Fibroblast of mammary gland (primary cell): ENCODE measurements at regions not wholly inside any gene's neighbourhood (a gene's known extent, or its start where the extent isn't known, plus 50 kb on each side); places are given as distances from the start of the nearest gene placed in this dataset.

Experiments used
- DNase-seq: peaks from one replicate; pipeline ENCODE4 v3.0.0-alpha.2; 2010; ENCODE audit warnings: low read depth
- H3K4me3 ChIP-seq: 2 replicates; pipeline ENCODE4 v1.5.1; 2011; ENCODE audit warnings: low read depth, mild to moderate bottlenecking, low read length, moderate library complexity; ENCODE audit not compliant: control insufficient read depth
- TF ChIP-seq, protein P1 (sequence below): conservative IDR thresholded peaks from 2 replicates; pipeline ENCODE4 v1.5.1; 2011; ENCODE audit warnings: low read depth, low read length, inconsistent platforms; ENCODE audit not compliant: control insufficient read depth, insufficient read depth

DNA sequence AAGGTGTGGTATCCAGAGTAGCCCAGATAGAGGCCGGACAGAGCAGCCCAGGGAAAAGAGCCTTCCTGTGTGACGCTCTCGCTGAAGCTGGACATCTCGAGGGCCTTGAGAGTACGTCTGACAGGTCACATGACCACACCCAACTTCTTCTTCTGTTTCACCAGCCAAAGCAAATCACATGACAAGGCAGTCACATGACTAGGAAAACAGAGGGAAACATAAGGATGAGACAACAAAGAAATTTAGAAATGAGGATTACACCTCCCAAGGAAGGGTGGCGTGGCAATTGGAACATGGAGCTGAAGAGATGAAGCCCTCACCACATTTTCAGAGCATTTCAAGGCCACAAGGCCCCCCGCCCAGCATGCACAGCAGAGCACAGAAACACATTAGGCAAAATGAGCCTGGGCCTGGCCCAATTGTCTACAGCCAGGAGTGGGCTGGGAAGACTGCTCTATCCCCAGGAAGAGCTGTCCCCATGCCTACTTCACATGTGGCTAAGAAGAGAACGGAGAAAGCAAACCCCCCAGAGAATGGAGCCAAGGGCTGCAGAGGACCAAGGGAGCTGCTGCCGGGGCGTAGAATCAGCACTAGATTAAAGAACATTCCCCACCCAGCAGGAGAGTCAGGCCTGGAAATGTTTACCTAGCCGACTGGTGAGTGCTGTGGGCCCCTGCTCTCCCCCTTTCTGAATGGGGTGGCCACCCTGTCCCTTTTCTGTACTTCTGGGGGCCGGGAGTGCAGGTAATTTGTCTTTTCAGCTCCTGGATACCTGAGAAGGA lies 305.1 kb downstream of the NPHP4 start:
- no peak overlapping the region for H3K4me3 ChIP-seq
- no peak for DNase-seq
- TF ChIP-seq, protein P1, sequence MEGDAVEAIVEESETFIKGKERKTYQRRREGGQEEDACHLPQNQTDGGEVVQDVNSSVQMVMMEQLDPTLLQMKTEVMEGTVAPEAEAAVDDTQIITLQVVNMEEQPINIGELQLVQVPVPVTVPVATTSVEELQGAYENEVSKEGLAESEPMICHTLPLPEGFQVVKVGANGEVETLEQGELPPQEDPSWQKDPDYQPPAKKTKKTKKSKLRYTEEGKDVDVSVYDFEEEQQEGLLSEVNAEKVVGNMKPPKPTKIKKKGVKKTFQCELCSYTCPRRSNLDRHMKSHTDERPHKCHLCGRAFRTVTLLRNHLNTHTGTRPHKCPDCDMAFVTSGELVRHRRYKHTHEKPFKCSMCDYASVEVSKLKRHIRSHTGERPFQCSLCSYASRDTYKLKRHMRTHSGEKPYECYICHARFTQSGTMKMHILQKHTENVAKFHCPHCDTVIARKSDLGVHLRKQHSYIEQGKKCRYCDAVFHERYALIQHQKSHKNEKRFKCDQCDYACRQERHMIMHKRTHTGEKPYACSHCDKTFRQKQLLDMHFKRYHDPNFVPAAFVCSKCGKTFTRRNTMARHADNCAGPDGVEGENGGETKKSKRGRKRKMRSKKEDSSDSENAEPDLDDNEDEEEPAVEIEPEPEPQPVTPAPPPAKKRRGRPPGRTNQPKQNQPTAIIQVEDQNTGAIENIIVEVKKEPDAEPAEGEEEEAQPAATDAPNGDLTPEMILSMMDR, result no peak

DNA sequence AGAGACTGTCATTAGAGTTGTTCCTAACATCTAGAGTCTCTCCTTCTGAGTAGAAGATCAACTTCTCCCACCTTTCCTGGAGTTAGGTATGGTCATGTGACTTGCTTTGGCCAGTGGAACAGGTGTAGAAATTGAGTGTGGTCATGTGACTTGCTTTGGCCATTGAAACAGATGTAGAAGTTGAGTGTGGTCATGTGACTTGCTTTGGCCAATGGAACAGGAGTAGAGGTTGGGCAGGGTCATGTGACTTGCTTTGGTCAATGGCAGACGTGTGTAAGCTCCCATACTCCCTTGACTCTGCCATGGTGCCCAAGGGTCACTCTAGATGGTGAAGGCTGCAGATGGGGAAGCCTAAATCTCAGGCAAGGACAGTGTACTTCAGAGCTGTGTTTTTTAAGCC lies 306.0 kb downstream of the NPHP4 start:
- no peak for DNase-seq
- no peak overlapping the region for H3K4me3 ChIP-seq
- TF ChIP-seq, protein P1, result no peak

DNA sequence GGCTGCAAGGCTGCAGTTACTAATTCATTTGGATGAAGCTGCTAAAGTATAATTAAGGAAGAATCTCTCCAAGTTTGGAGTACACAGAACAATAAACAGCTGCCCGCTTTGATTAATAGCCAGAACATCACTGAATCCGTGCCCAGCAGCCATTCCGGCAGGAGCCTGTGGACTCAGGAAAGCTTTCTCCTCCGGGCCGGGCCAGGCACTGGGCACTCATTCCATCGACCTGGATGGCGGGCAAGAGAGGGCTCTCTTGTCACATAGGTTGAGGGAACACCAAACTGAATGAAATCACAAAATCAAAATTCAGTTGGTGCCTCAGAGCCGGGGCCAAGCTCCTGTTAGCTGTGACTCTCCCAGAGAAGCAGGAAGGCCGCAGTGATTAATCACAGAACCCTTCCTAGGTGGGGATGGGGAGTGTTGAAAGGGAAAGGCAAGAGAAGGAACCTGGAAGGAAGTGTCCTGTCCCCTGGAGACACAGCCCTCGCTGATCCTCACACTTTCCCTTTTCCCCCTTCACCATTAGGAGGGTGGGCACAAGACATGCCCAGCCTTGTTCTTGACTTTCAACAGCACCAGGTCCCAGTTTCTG lies 306.7 kb downstream of the NPHP4 start:
- no peak overlapping the region for H3K4me3 ChIP-seq
- TF ChIP-seq, protein P1, result no peak
- no peak for DNase-seq

DNA sequence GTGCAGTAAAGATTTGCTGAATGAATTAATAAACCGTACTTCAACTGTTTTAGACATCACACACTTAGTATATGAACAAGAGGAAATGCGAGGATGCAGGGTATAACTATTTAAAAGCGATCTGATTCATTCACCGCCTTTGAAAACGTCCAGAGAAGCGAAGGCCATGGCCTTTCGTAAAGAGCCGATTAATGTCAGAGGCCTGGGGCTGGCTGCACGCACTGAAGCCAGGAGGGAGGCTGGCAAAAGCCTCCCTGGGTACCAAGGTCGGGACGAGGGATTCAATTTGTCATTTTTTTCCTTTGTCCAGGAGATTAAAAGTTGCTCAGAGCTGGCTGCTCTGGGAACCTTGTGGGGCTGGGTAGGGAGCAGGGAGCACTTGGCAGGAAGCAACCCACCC lies 307.4 kb downstream of the NPHP4 start:
- TF ChIP-seq, protein P1, result no peak
- H3K4me3 ChIP-seq, result no peak overlapping the region
- no peak for DNase-seq

DNA sequence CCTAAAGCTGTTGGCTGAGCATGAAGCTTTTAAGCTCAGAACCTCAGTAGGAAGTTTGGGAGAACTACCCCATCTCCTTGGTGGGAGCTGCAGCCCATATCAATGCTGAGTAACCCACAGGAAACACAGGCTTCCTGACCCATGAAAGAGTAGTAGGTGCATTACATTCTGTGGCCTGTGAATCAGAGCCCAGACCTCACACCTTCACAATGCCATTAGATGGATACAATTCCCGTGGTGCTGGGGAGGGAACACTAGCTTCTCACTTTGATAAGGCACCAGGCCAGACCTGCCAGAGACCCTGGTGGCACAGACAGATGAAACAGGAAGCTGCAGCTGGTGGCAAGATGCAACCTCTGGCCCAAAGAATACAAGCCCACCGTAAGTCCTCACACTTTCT lies 308.8 kb downstream of the NPHP4 start:
- TF ChIP-seq, protein P1, result no peak
- no peak overlapping the region for H3K4me3 ChIP-seq
- no peak for DNase-seq

DNA sequence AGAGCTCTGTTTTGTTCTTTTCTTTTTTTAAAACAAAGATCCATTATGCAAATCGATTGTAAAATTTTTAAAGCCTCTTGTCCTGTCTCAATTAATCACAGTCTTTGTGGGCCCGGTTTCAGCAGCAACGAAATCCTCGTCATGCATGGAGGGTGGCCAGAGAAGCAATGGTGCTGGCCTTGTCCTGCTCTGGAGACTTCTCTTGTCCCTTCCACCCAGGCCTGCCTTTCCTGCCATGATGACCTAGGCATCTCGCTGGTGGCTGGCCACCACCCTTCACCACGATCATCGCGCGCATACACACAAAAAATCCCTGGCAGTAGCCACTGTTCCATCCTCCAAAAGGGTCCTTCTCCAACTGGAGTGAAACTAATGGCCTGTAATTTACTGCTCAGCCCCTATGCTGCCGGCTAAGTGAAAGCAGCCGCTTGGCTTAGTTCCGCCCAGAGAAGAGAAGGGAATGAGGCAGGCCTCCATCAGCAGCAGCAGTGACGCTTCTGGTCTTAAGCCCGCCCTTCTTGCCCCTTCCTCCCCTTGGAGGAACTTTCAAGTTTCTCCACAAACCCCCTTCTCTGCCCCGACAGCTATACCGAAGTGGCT lies 309.5 kb downstream of the NPHP4 start:
- no peak for DNase-seq
- H3K4me3 ChIP-seq, result no peak overlapping the region
- TF ChIP-seq, protein P1, result no peak
